COLO829 (cell line): ENCODE measurements at regions not wholly inside any gene's neighbourhood (a gene's known extent, or its start where the extent isn't known, plus 50 kb on each side); places are given as distances from the start of the nearest gene placed in this dataset.

Experiments used
- DNase-seq: peaks from one replicate; pipeline ENCODE4 v3.0.0; 2012; ENCODE audit warnings: low spot score

GRCh38 chr13:85665286-85665685 lies 133.9 kb downstream of the SLITRK6 start:
- no peak for DNase-seq

- DNase-seq: no peak
These were observed 135.4 kb downstream of the SLITRK6 start for GRCh38 chr13:85663856-85664255.

GRCh38 chr13:85662186-85662585 lies 137.0 kb downstream of the SLITRK6 start:
- no peak for DNase-seq

- no peak for DNase-seq
These were observed 137.5 kb downstream of the SLITRK6 start for GRCh38 chr13:85661675-85662074.

GRCh38 chr13:85659493-85659892 lies 139.7 kb downstream of the SLITRK6 start:
- DNase-seq: no peak

DNA sequence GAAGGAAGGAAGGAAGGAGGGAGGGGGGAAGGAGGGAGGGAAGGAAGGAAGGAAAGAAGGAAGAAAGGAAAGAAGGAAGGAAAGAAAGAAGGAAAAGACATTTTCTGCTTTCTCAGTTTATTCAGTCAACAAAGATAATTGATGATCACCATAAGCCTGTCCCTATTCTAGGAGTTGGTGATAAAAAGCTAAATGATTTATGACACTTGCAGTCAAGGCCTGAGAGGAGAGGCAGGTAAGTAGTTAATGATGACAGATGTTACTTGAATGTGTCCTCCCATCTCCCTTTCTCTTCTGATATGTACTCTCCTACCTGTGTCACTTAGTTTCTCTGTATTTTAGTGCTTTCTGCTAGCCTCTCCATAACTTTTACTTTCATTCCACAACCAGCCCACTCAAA lies 141.3 kb downstream of the SLITRK6 start:
- no peak for DNase-seq

- no peak for DNase-seq
These were observed 144.2 kb downstream of the SLITRK6 start for GRCh38 chr13:85655040-85655439.

- DNase-seq: no peak
These were observed 145.0 kb downstream of the SLITRK6 start for GRCh38 chr13:85654227-85654626.

DNA sequence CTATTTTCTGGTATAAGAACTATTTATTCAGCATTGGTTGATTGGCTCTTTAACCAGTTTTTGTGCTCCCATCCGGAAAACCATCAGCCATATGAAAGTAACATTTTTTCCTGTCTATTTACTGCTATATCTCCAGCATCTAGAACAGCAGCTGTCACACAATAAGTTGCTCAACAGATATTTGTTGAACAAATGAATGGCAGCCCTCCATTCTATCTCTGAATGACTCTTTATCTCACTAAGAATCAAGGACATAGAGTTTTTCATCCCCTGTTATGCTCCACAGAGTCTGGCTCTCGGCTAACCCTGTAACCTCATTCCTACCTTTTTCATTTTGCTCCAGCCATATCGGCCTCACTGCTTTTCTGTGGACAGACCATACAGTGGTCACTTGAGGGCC lies 145.5 kb downstream of the SLITRK6 start:
- no peak for DNase-seq

- no peak for DNase-seq
These were observed 146.7 kb downstream of the SLITRK6 start for GRCh38 chr13:85652491-85652890.

DNA sequence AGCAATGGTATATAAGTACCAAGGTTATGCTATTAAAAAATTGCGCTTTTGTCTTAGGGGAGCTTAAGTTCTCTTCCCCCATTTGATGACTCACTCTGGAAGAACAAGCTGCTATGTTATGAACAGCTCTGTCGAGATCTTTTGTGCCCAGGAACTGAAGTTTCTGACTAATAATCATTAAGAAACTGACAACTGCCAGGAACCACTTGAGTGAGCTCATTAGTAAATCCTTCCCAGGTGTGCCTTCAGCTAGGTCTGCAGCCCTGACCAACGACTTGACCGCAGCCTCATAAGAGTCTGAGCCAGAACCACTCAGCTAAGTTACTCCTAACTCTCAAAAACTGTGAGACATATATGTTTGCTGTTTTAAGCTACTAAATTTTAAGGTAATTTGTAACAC lies 147.8 kb downstream of the SLITRK6 start:
- no peak for DNase-seq

DNA sequence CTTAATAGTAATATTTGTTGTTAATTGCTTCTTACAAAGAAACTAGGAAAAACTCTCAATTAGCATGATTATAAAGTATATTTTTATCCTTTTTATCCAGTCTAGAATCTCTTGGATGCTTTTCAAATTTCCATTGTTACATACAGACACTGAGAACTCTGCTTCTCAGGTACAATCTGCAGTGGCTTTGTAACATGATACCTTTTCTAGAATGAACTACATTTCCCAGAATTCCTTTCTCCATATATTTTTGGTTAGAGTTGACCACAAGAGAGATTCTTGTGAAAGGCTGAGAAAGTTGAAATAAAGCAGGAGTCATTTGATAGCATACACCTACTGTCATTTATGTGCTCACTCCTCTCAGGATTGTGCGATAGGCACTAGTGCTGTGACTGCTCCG lies 148.6 kb downstream of the SLITRK6 start:
- no peak for DNase-seq

- DNase-seq: no peak
These were observed 158.5 kb downstream of the SLITRK6 start for GRCh38 chr13:85640727-85641126.

DNA sequence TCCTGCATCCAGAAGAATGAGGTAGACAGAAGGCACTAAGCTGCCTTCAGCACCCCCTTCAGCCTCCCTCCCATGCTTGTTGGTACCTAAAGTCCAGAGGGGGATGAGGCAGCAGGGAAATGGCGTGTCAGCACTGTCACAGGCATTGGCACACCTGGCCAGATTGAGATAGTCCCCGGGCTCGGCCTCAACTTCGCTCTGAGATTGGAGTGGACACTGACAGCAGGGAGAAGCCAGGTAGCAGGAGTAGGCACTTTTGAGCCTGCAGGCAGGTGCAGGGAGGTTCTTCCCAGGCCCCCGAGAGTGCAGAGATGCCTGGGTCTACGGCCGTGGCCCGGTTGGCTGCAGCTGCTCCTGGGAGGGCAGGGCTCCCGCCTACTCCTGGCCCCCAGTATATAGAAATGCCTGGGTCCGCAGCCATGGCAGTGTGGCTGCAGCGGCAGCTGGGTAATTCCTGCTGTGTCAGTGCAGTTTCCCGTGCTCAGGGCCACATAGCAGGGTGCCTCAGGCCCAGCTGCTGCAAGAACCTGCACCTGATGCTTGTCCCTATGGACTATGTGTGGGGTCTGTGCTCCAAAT lies 160.3 kb downstream of the SLITRK6 start:
- DNase-seq: no peak

DNA sequence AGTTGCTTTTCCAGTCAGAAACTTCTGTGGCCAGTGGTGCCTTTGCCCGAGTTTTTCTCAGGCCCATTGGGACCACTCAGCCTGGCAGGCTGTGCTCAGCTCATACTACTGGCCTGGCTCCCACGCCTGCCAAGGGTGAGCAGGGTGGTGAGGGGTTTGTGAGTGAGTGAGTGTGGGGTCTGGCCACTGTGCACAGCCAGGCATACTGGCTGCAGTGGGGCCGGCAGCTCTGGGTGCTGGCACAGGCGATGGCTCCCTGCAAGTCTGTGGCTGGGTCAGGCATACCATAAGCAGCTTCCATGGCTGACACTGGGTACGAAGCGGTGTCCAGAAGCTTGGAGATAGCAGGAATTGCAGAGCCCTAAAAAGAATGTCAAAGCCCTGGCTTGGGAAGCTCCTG lies 161.0 kb downstream of the SLITRK6 start:
- no peak for DNase-seq

DNA sequence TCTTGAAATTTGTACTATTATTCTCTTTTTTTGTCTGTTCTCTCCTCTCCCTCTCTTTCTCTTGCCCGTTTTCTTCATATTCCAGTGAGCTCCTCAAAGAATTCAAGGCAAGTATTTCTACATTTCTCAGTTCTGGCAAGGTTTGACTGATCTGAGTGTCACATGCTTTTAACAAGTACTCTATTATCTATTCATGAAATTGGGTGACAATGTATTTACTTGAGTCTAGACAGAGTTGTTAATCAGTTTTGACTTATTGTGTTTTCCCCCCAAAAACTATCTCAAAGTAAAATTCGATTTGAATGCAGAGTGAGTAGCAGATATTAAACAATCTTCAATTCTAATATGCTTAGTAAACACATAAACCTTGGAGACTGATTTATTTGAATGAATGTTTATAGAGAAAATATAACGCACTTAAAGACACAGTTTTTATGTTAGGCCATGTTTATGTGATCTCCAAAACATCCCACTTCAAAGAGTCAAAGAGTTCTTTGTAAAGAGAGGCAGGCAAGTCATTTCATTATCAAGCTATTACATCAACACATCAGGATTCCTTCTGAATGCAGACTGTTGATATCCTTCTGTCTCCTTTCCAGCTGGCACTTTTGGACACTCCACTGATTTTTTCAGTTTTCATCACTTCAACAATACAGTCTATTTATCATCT lies 166.6 kb downstream of the SLITRK6 start:
- DNase-seq: peak; percentile 33

GRCh38 chr13:85631801-85632200 lies 167.4 kb downstream of the SLITRK6 start:
- no peak for DNase-seq

- DNase-seq: no peak
These were observed 172.6 kb downstream of the SLITRK6 start for GRCh38 chr13:85626603-85627002.

GRCh38 chr13:85619321-85619720 lies 179.9 kb downstream of the SLITRK6 start:
- no peak for DNase-seq

DNA sequence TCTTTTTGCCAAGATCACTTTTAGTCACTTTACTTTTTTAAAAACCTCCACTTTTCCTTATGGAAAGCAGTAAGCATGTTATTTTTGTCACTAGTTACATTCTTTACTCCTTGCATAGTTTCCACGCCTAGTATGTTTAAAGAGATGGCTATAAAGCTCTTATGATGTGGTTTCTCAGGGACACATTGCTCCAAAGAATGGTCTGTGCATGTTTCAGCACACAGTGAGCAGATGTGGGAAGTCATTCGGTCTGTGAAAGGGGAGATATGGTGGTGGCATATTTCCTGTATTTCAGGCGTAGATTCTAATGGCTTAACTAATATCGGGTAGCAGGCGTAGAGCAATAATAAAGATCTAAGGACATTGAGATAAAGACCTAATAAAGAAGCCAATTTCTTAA lies 180.7 kb downstream of the SLITRK6 start:
- no peak for DNase-seq

- DNase-seq: no peak
These were observed 182.9 kb downstream of the SLITRK6 start for GRCh38 chr13:85616275-85616674.

- no peak for DNase-seq
These were observed 184.2 kb downstream of the SLITRK6 start for GRCh38 chr13:85615031-85615430.

- DNase-seq: no peak
These were observed 189.2 kb downstream of the SLITRK6 start for GRCh38 chr13:85610024-85610423.

DNA sequence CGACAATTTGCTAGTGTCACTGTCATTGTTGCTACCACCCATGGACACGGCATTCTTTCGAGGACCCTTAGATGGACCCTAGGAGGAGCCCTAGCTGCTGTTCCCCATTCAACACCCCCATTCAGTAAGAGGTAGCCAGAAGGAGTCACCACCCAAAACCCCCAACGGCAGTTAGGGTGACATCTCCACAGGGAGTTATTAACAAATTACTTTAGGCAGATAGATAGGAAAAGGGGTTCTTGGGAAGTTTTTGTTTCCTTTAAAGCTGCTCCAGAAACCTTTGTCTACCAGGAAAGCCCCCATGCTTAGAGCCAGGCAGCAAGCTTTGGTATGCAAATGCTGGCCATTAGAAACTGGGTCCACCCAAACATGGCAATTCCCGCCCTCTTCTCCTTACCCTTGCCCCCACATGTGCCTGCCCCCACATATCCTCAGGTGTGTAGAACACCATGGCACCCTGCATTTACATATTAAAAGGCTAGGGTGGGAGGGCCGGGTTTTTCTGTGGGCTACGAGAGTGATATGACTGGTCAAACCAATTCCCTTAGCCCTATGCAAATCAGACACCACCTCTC lies 190.9 kb downstream of the SLITRK6 start:
- DNase-seq: no peak
